Right ventricle myocardium inferior (tissue), 1 donor: ENCODE measurements at regions not wholly inside any gene's neighbourhood (a gene's known extent, or its start where the extent isn't known, plus 50 kb on each side); places are given as distances from the start of the nearest gene placed in this dataset.
"Not testable (repeated sequence)": the region's sequence is repeated elsewhere in the genome, so short reads cannot be mapped to it uniquely, and the experiment has no call there.

Experiments
- ATAC-seq: fragments of 200-7000 bp; cut with Tn5 transposase; one replicate; pipeline ENCODE4 v1.9.1; 2020; ENCODE audit warnings: mild to moderate bottlenecking, moderate library complexity
- DNase-seq: peaks from one replicate; pipeline ENCODE4 v3.0.0; 2021; ENCODE audit errors: missing footprints
- intact Hi-C: fragments of 100-400 bp; cut with DNase I; formaldehyde crosslinking; loops from one replicate; pipeline ENCODE4 v1.11.0; 2022
- donor health status: DM: no; HTN: yes; CAD: no; lungs with severe emphysema.

- intact Hi-C loops: no loop called here
- ATAC-seq: no peak
- DNase-seq: no peak
Observed at GRCh38 chr4:115515772-115516171, 402.4 kb upstream of the NDST4 start.

GRCh38 chr4:115515366-115515765 is 401.9 kb upstream of the NDST4 start:
- no peak for DNase-seq
- intact Hi-C loops: no loop called here

GRCh38 chr4:115514675-115515074 is 401.3 kb upstream of the NDST4 start:
- intact Hi-C loops: no loop called here
- ATAC-seq: no peak
- no peak for DNase-seq

More at GRCh38 chr4:115515366-115515765, 401.9 kb upstream of the NDST4 start:
- ATAC-seq: no peak

GRCh38 chr4:115505326-115505725 is 391.9 kb upstream of the NDST4 start:
- no peak for DNase-seq
- intact Hi-C loops: no loop called here
- ATAC-seq: no peak

GRCh38 chr4:115501656-115502055 is 388.2 kb upstream of the NDST4 start:
- DNase-seq (no peak), ATAC-seq (no peak)
- intact Hi-C loops: no loop called here

GRCh38 chr4:115493770-115494169 is 380.4 kb upstream of the NDST4 start:
- intact Hi-C loops, ATAC-seq, DNase-seq: not testable (repeated sequence)

GRCh38 chr4:115491686-115492085 is 378.3 kb upstream of the NDST4 start:
- DNase-seq (no peak), ATAC-seq (no peak)
- intact Hi-C loops: no loop called here

GRCh38 chr4:115489279-115489678 is 375.9 kb upstream of the NDST4 start:
- intact Hi-C loops: no loop called here
- DNase-seq (no peak), ATAC-seq (no peak)

- intact Hi-C loops: no loop called here
- DNase-seq: no peak
- ATAC-seq: no peak
Observed at GRCh38 chr4:115485402-115485801, 372.0 kb upstream of the NDST4 start.

- intact Hi-C loops: no loop called here
- no peak for DNase-seq
- no peak for ATAC-seq
Observed at GRCh38 chr4:115484479-115484878, 371.1 kb upstream of the NDST4 start.

GRCh38 chr4:115470763-115471162 is 357.3 kb upstream of the NDST4 start:
- intact Hi-C loops: no loop called here
- no peak for ATAC-seq
- no peak for DNase-seq

- intact Hi-C loops, ATAC-seq, DNase-seq: not testable (repeated sequence)
Observed at GRCh38 chr4:115459301-115459700, 345.9 kb upstream of the NDST4 start.

GRCh38 chr4:115456231-115456630 is 342.8 kb upstream of the NDST4 start:
- intact Hi-C loops: no loop called here
- DNase-seq (no peak), ATAC-seq (no peak)

GRCh38 chr4:115454228-115454627 is 340.8 kb upstream of the NDST4 start:
- no peak for DNase-seq
- intact Hi-C loops: no loop called here
- no peak for ATAC-seq

GRCh38 chr4:115453416-115453815 is 340.0 kb upstream of the NDST4 start:
- ATAC-seq (no peak), DNase-seq (no peak)
- intact Hi-C loops: no loop called here

- DNase-seq, intact Hi-C loops, ATAC-seq: not testable (repeated sequence)
Observed at GRCh38 chr4:115452229-115452628, 338.8 kb upstream of the NDST4 start.

GRCh38 chr4:115437739-115438138 is 324.3 kb upstream of the NDST4 start:
- DNase-seq (no peak), ATAC-seq (no peak)
- intact Hi-C loops: no loop called here

- intact Hi-C loops: no loop called here
- no peak for ATAC-seq
- no peak for DNase-seq
Observed at GRCh38 chr4:115433491-115433890, 320.1 kb upstream of the NDST4 start.

GRCh38 chr4:115430024-115430423 is 316.6 kb upstream of the NDST4 start:
- no peak for DNase-seq
- intact Hi-C loops: no loop called here
- no peak for ATAC-seq

- no peak for ATAC-seq
- intact Hi-C loops: no loop called here
- no peak for DNase-seq
Observed at GRCh38 chr4:115428455-115428854, 315.0 kb upstream of the NDST4 start.

- ATAC-seq (no peak), DNase-seq (no peak)
- intact Hi-C loops: no loop called here
Observed at GRCh38 chr4:115424852-115425251, 311.4 kb upstream of the NDST4 start.
